HG03060 (cell line): ENCODE measurements at regions not wholly inside any gene's neighbourhood (a gene's known extent, or its start where the extent isn't known, plus 50 kb on each side); places are given as distances from the start of the nearest gene placed in this dataset.

Source experiments
- ATAC-seq: cut with Tn5 transposase; IDR thresholded peaks from one replicate; pipeline ENCODE4 v1.9.1; 2021; ENCODE audit warnings: low read depth, moderate number of reproducible peaks; ENCODE audit not compliant: unreplicated experiment

- ATAC-seq, result no peak
Observed at GRCh38 chr2:38509947-38510326, 92.8 kb downstream of the HNRNPLL start.

DNA sequence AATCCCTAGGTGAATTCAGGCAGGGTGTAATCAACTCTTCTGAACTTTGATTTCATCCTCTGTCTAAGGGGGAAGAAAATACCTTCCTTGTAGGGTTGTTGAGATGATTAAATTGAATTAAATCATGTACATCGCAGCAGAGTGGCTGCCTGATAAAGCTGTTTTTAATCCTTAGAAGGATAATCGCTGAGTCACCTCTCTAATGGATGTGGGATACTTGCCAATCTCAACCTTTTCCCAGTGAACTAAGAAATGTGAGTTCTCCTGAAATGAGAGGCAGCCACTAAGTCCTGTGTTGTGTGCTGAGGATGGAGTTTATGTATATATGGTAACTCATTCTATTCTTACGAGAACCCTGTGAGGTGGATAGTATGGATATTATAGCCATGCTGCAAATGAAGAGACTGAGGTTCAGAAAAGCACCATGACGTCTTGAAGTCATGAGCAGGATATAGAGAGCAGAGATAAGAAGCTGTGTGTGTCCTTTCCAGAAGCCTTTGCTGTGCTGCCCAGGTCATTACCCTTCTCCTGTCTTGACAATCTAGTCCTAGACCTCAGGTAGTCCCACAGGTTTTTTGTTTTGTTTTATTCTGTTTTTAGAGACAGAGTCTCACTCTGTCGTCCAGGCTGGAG is 93.3 kb downstream of the HNRNPLL start:
- no peak for ATAC-seq

- ATAC-seq, result no peak
Observed at GRCh38 chr2:38508311-38509039, 94.3 kb downstream of the HNRNPLL start.

DNA sequence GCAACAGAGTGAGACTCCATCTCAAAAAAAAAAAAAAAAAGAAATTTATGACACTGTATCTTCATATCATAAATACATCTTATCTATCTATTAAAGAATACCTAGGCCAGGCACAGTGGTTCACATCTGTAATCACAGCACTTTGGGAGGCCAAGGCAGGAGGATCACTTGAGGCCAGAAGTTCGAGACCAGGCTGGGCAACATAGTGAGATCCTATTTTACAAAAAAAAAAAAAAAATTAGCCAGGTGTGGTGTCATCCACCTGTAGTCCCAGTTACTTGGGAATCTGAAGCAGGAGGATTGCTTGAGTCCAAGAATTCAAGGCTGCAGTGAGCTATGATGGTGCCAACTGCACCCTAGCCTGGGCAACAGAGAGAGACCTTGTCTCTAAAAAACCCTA is 95.0 kb downstream of the HNRNPLL start:
- no peak for ATAC-seq

DNA sequence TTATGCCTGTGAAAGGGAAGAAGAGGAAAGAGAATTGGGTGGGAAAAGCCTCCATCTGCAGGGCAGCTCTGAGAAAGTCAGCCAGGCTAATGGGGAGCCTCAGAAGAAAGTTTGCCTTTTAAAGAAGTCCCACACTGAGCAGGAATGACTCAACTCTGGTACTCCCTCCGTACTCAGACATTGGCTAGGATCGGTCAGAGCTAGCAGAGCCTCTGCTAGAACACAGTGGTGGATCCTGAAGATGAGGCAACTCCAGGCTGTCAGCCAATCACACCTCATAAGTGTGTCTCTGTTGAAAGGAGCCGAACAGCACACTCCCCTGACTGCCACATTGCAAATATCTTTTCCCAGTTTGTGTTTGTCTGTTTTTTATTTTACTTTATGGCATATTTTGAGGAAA is 96.9 kb downstream of the HNRNPLL start:
- ATAC-seq, result no peak

GRCh38 chr2:38504169-38504568 is 98.6 kb downstream of the HNRNPLL start:
- no peak for ATAC-seq

GRCh38 chr2:38502107-38502506 is 100.6 kb downstream of the HNRNPLL start:
- ATAC-seq, result no peak

DNA sequence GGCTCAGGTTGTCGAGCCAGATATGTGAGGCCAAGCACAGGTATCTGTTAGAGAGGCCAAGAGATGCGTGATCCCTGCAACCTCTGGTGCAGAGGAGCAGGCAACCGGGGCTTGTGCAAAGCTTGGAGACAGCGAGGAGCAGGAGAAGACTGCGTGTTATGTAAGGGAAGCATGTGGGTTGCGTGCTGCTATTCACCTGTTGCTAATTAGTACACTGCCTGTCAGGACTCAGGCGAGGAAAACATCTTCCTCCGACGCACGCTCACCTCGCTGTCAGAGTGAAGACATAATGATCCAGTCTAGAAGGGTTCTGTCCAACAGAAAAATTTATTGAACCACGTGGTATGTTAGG is 102.5 kb downstream of the HNRNPLL start:
- no peak for ATAC-seq

DNA sequence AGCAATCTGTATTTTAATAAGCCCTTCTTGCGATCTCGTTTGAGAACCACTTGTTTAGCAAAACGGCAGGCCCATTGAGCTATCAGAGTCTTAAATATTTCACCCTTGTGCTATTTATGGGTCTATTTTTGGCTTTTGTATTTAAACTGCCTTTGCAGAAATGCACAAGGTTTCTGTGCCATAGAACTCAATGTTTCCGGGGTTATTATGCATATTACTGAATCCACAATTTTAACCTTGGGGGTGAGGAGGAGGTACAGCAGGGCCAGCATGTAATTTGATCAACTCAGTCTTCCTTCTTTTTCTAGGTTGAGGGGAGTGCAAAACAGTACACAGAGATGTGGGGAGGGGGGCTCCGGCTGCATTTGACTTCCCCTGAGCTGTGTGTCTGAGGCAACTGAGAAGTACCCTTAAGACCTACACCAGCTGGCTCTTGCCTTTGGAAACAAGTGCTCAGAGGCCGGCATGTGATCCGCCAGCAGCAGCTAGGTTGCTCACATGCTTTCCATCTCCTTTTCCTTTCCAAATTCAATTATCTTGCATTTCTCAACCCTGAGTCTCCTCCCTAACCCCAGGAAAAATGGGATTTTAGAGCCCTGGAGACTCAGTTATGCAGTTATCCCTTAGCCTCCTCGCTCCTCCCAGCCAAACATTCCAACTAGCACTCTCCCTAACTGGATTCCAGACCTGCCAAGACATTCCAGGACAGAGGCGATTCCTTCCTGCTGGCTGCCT is 103.0 kb downstream of the HNRNPLL start:
- no peak for ATAC-seq

- peak; percentile 79 for ATAC-seq
Observed at GRCh38 chr2:38498045-38498481, 104.7 kb downstream of the HNRNPLL start.

DNA sequence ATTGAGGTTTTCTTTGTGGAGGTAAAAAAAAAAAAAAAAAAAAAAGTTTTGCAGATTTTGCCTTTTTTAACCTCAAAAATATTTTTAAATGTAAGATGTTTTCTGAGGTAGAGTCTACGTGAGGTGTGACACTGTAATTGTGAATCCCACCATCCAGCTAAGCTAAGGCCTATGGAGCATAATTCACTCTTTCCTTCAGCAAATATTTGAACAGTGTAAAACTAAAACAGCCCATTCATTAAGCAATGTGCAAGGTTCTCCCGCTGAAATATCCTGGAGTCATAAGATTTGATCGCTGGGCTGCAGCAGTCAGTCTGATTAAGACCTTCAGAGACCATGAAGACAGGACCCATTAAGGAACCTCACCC is 105.1 kb downstream of the HNRNPLL start:
- ATAC-seq, result no peak

DNA sequence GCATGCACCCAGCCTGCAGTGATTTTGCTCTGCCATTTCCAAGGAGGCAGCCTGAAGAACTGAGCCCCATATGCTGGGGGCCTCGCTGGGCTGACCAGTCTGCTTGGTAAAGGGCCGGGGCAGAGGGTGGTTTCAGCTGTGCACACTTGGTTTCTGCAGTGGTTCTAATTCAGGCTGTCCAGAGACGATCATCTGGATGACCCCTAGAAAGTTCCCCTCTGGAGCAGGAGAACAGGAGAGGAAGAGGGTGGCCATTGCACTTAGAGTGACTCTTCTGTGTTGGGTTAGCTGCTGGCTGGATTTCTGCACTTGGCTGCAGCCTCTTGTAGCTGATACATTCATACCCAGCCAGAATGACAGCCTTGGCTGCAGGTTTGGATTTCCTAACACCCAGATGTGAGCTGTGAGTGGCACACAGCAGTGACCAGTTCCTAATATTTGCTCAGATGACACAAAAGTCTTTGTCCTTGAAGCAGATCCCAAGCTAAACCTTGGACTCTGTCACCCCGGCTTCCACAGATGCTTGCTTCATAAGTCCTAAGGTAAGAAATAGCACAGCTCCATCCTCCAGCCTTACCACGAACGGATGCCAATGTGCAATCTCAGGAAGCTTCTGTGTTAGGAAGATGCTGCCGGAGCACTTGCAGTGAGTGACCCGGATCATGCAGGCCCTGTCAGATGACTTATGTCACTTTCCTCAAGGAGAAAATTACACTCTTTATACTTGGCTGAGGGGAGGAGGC is 105.6 kb downstream of the HNRNPLL start:
- no peak for ATAC-seq

GRCh38 chr2:38495880-38496279 is 106.8 kb downstream of the HNRNPLL start:
- no peak for ATAC-seq

GRCh38 chr2:38494394-38494793 is 108.3 kb downstream of the HNRNPLL start:
- no peak for ATAC-seq

GRCh38 chr2:38492042-38492615 is 110.6 kb downstream of the HNRNPLL start:
- ATAC-seq, result no peak

GRCh38 chr2:38491436-38491835 is 111.3 kb downstream of the HNRNPLL start:
- ATAC-seq, result no peak

DNA sequence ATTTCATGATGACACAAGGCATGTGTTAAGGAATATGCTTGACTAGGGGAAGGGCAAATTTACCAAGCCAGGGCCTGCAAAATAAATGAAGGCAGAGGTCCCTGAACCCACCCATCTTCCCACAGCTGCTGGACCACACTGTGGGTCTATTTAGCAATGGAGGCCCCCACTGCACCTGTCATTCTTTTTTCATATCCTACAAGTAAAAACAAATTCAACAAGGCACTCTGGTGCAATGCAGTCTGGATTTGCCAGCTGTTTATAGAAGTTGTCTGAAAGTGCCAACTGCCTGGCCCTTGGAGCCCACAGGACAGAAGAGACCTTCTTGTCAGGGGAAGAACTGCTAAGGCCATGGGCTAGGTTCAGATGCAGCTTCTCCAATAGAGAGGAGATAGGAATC is 112.8 kb upstream of the ATL2 start:
- no peak for ATAC-seq

DNA sequence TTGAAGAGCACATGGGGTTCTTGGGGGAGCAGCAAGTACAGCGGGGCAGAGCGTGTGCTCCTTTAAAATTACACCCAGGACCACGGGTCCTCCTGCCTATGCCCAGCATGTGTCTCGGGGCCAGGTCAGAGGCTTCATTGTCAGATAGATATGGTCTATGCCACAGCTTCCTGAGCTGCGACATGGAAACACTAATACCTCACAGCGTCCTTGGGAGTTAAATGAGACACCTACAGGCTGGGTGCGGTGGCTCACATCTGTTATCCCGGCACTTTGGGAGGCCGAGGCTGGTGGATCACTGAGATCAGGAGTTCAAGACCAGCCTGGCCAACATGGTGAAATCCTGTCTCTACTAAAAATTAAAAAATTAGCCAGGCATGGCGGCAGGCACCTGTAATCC is 110.8 kb upstream of the ATL2 start:
- ATAC-seq, result no peak

DNA sequence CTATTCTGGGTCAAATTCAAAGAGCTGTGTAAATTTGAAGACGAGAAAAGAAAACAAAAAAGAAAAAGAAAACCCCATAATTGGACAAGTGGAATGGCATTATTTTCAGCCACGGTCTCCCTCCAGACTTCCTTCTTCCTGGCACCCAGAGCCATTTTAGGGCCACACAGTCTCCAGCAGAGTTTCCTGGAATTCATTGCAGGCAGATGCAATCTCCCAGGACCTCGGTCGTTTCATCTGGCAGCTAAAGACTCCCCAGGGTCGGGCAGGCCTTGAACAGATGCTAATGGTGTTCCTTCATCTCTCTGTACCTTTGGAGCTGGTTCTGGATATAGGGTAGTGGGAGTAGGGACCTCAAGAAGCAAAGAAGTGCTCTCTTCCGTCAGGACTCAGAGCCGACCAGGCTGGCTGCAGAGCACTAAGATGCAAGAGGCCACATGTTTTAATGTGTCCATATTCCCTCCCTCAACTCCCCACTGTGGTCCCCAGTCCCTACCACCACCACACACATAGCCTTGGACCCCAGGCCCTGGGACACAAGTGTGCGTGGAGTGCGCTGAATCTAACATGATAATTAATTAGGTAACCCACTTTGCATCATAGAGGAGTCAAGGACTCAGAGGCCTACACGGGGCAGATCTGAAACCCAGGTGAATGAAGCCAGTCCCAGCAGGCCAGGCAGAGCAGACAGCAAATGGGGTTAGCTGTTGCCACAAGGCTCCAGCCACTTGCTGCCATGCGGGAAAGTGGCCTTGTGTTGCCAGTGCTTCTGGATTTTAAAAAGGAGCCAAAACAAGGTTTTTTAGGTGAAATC is 109.3 kb upstream of the ATL2 start:
- no peak for ATAC-seq

GRCh38 chr2:38485734-38486133 is 108.7 kb upstream of the ATL2 start:
- ATAC-seq, result peak; percentile 67
